ENCODE measurements at regions not wholly inside any gene's neighbourhood (a gene's known extent, or its start where the extent isn't known, plus 50 kb on each side); places are given as distances from the start of the nearest gene placed in this dataset.

- peaks cover 0 to 60% (median 52%) of the 10 kb centered on the region in 7 donors for H3K27me3 ChIP-seq
- TF ChIP-seq, protein P1, sequence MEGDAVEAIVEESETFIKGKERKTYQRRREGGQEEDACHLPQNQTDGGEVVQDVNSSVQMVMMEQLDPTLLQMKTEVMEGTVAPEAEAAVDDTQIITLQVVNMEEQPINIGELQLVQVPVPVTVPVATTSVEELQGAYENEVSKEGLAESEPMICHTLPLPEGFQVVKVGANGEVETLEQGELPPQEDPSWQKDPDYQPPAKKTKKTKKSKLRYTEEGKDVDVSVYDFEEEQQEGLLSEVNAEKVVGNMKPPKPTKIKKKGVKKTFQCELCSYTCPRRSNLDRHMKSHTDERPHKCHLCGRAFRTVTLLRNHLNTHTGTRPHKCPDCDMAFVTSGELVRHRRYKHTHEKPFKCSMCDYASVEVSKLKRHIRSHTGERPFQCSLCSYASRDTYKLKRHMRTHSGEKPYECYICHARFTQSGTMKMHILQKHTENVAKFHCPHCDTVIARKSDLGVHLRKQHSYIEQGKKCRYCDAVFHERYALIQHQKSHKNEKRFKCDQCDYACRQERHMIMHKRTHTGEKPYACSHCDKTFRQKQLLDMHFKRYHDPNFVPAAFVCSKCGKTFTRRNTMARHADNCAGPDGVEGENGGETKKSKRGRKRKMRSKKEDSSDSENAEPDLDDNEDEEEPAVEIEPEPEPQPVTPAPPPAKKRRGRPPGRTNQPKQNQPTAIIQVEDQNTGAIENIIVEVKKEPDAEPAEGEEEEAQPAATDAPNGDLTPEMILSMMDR (IDR thresholded peaks at IDR 0.05) = no peak
- intact Hi-C loops (cut with DNase I) = no loop called here
Measured at GRCh38 chr11:31986201-31986889, 104.5 kb upstream of the RCN1 start.

DNA sequence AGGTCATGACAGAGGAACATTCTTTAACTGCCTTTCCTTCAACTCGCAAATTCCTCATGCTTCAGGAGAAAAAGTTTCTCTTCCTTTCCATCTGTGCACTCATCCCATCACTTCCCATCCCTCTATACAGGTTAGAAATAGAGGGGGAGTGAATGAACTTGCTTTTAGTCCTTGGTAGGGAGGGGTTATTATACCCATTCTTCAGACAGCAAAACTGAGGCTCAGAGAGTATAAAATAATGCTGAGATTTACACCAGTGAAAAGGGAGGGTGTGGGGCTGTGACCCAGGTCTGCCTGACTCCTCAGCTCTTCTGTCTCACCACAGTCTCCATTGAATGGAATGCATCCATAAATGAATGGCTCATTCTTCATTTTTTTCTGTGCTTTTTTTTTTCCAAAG lies 109.4 kb upstream of the RCN1 start:
- Histone ChIP-seq H3K36me3 (no peaks in the 10 kb centered on the region), H3K9me3 (no peaks in the 10 kb centered on the region), H3K27me3 (peaks cover 0 to 62% (median 44%) of the 10 kb centered on the region in 7 donors), H3K4me3 (no peak overlapping the region), H3K27ac (no peak overlapping the region), H3K4me1 (no peaks in the 10 kb centered on the region)
- ATAC-seq = no peak
- TF ChIP-seq, protein P1 (IDR thresholded peaks at IDR 0.05) = no peak
- DNase-seq = no peak
- WGBS, 2 donors = 84 to 91% methylated on average over 1 of the region's 1 CpG
- intact Hi-C loops (cut with DNase I) = no loop called here

More at GRCh38 chr11:31986201-31986889, 104.5 kb upstream of the RCN1 start:
- DNase-seq (no peak), ATAC-seq (no peak)
- Histone ChIP-seq H3K9me3 (no peaks in the 10 kb centered on the region), H3K4me1 (no peaks in the 10 kb centered on the region), H3K36me3 (no peaks in the 10 kb centered on the region), H3K27ac (no peak overlapping the region), H3K4me3 (no peak overlapping the region)
- 64 to 65% methylated on average over 10 of the region's 10 CpGs for WGBS, 2 donors

DNA sequence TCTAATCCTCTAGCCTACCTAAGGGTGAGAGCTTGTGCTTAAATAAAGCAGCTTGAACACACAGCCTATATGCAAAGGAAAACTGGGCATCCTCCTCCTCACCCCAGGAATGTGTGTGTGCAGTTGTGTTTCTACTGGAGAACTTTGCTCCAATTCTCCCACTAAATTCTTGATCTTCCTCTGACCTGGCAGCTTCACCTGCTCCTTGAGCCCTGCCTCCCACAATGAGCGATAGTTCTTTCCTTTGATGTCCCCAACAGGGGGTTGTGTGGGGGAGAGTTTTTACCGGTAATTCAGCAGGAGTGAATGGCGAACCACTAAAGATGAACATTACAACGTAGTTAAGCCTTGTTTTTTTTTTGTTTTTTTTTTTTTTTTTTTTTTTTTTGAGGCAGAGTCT lies 113.5 kb upstream of the RCN1 start:
- Histone ChIP-seq H3K27me3 (peaks cover 0 to 67% (median 46%) of the 10 kb centered on the region in 7 donors), H3K4me1 (no peaks in the 10 kb centered on the region), H3K4me3 (no peak overlapping the region), H3K36me3 (no peaks in the 10 kb centered on the region), H3K9me3 (no peaks in the 10 kb centered on the region), H3K27ac (no peak overlapping the region)
- TF ChIP-seq, protein P1 (IDR thresholded peaks at IDR 0.05) = no peak
- no peak for DNase-seq
- ATAC-seq = no peak
- intact Hi-C loops (cut with DNase I) = no loop called here
- 25 to 33% methylated on average over 4 of the region's 4 CpGs for WGBS, 2 donors

DNA sequence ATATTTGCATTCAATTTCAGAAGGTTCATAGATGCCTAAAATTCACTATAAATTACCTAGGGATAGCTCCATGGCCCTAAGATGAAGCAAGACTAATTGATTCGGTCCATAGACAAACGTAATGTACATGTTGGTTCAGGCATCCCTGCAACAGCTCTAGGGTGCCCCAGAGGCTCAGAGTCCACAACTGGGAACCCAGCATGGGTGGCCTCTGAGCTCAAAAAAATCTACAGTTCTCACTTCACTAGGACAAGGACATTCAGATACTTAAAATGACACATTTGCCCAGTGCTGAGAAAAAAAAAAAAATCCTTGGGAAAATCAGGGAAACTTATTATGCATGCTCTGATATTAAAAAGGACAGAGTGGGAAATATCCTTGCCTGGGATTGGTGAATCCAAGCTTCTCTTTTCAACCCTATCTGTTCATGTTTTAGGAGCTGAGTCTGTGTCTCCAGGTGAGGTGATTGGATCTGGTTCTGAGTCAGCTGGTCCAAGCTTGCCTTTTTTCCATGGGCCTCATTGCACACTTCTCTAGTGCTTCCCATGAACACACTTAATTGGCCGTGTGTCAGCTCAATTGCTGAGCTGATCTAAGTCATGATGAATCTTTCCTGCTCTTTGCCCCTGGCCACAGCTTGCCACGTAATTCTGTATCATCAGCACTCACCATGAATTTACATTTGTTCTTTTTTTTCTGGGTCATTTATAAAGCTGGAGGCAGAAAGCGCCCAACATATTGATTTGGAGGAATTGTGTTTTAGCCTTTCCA lies 116.3 kb upstream of the RCN1 start:
- intact Hi-C loops (cut with DNase I) = no loop called here
- ATAC-seq (no peak), DNase-seq (no peak)
- TF ChIP-seq, protein P1 (IDR thresholded peaks at IDR 0.05) = no peak
- Histone ChIP-seq H3K4me1 (peaks cover 0 to 2% (median 0%) of the 10 kb centered on the region in 9 donors), H3K4me3 (no peak overlapping the region), H3K27me3 (peaks cover 0 to 55% (median 30%) of the 10 kb centered on the region in 7 donors), H3K36me3 (no peaks in the 10 kb centered on the region), H3K9me3 (no peaks in the 10 kb centered on the region), H3K27ac (no peak overlapping the region)
- 74 to 75% methylated on average over 5 of the region's 5 CpGs for WGBS, 2 donors
